NCI-H146 treated with DMSO at 0.1 percent for 48 hours (cell line): ENCODE measurements at regions not wholly inside any gene's neighbourhood (a gene's known extent, or its start where the extent isn't known, plus 50 kb on each side); places are given as distances from the start of the nearest gene placed in this dataset.
"Not testable (repeated sequence)": the region's sequence is repeated elsewhere in the genome, so short reads cannot be mapped to it uniquely, and the experiment has no call there.

Experiments
- DNase-seq: peaks from one replicate; lab custom pipeline; 2025; ENCODE audit not compliant: unreplicated experiment; lab: John Stamatoyannopoulos, UW

DNA sequence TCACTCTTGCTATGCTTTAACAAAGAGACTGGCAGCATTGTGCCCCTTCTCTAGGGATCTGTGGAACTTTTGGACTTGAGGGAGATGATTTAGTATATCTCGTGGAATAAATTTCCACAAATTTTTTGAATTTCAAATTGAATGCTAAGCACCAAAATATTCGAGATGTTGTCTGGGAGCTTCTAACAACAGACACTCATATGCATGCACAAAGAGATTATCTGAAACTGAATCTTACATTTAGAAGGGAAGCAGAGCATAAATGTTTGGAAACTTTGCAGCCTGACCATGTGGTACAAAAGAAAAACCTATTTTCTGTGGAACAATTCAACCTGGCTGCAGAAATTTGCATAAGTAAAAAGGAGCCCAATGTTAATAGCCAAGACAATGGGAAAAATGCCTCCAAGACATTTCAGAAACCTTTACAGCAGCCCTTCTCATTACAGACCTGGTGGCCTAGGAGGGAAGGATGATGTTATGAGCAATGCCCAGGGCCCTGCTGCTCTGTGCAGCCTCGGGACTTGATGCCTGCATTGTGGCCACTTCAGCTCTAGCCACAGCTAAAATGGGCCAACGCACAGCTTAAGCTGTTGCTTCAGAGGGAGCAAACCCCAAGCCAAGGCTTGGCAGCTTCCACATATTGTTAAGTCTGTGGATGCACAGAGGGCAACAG, 285.8 kb upstream of the FAM174A start:
- no peak for DNase-seq

DNA sequence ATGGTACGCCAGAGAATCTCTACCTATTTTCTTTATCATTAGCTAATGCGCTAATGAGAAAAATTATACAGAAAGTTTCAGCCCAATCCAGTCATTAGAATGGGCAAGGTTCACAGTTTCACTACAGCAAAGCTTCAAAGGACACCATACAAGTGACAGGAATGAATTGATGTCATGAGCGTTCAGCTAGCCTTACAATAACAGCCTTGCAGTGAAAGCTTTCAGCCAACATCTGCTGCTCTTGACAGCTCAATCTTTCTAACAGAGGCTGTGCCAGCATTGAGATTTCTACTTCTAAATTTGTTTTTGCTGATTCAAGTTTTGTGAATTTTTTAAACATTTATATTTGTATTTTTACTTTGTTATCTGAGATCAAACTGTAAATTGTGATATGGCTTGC, 302.4 kb upstream of the FAM174A start:
- peak; percentile 6 for DNase-seq

DNA sequence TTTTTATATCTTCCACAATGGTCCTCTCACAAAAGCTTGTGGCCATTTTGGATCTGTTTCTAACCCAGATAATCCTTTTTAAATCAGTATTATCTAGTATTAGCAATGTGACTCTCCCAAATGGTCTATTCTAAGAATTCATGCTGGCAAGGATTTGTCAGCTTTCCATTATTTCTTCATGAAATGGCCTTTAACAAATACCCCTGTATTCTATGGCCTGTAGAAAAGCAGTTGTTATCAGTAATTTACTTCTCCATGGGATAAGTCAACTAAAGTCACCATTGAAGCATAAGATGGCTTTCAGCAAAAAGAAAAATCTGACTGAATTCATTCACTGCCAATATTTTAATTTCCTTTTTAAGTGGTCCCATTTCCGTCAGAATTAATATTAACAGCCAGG, 346.4 kb upstream of the FAM174A start:
- DNase-seq: peak; percentile 37

DNA sequence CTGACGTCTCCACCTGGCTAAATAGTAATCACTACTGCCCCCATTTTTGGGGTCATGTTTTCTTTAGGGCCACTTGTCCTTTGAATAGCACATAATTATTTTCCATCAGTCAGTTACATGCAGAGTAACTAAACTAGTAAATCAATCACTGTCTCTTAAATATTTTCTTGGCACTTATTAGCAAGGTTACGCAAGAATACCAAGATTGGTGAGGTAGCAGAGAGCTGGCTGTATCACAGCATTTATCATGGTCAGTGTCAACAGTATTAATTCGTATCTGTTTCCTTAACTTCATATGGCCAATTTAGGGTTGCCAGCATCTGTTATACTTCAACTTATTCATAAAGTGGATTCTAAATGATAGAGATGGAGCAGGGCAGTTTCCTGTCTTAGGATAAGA, 346.8 kb upstream of the FAM174A start:
- no peak for DNase-seq

GRCh38 chr5:100186181-100186580, 349.0 kb upstream of the FAM174A start:
- DNase-seq: peak; percentile 2

DNA sequence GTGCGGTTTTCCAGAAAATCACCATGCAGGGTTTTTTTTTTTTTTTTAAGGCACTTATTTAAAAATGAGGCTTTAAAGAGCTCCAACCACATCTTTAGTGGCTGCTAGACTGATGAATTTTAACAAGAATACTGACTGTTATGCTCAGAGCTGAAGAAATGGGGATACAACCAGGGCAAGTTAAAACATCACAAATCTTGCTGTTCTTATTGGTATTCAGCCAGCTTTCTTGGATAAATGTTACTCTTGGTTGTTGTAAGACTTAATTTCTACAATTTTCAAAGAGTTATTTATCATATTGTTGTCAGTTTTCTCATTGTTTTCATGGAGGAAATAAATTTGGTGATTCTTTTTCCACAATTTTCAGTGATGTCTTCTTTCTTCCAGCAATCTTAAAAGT, 352.8 kb upstream of the FAM174A start:
- DNase-seq: no peak

DNA sequence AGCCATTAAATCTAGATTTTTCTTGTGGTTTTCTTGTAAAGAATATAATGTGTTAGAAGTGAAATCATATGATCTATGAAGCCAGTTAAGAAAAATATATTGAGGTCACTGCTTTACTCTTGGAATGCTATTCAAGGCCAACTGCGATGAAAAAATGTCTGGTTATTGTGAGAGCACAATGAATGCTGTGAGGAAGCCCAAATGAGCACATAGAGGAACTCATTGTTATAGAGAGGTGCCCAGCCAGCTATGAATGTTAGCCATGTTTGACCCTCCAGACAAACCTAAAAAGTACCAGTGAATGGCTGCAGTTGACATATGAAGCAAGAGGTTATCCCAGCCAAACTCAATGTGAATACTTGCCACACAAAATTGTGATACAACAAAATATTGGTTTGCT, 359.8 kb upstream of the FAM174A start:
- no peak for DNase-seq

DNA sequence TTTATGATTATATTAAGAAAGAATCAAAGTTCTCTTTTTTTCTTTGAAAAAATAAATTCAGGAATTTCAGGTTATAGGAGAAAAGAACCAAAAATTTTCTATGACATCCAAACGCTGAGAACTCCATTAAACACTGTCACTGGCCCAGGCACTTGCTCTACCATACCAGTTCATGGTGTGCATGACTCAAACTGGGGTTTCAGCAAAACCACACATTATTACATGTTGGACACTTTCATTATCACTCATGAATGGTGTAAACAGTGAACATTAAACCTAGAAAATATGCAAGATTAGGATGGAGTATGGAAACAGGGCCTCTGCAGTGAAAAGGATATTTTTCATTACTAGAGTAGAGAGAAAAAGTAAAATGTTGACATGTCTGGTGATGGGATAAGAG, 369.9 kb upstream of the FAM174A start:
- DNase-seq: no peak

- no peak for DNase-seq
Measured at GRCh38 chr5:100161868-100162267, 373.3 kb upstream of the FAM174A start.

DNA sequence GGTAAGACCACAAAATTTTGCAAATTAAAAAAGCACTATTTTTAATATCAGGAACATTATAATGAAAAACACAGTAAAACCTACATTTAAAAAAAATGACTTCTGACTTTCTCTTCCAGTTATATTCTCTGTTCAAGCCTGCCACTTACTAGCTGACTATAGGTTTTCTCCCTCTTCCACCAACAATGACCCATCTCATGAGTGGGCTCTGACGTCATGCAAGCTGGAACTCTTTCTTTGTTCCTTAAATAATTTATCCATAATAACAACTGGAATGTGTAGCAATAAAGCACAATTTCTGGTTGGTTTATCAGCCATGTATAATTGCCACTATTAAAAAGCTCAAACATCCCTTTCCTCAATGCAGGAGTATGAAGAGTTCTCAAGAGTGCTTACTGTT, 378.1 kb upstream of the FAM174A start:
- no peak for DNase-seq

GRCh38 chr5:100148239-100148638, 386.9 kb upstream of the FAM174A start:
- no peak for DNase-seq

DNA sequence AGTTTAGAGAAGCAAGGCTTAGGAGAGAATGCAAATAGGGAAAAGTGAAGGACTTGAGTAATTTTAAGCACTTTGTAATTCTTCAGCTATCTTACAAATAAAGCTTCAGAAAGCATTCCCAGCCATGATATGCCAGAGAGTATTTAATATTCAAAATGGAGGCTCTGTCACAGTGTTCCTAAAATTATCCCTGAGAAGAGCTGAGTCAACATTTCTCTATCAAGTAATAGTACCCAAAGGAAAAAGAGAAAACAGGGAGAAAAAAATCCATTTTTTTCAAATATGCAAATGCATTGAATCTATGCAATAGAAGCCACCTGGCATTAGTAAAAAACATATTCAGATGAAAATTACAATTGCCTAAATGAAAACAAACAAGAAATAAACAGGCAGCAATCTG, 392.6 kb upstream of the FAM174A start:
- DNase-seq: no peak

GRCh38 chr5:100131161-100131560, 404.0 kb upstream of the FAM174A start:
- no peak for DNase-seq

DNA sequence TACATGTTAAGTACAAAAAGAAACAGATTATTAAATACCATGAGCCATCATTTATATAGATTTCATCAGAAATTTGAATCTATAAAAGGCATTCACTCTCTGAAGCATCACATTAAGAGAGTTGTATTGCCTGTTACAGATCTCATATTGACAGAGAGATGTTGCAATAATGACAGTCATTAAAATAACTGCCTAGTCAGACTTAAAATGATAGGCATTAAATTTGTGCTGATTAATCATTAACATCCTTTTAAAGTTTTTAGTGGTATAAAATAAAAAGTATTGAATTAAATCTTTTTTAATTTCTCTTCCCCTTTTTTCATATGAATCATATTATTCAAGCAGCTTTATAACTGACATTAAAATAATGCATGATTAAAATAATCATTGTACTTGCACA, 404.9 kb upstream of the FAM174A start:
- no peak for DNase-seq

GRCh38 chr5:100119903-100120302, 415.3 kb upstream of the FAM174A start:
- no peak for DNase-seq

GRCh38 chr5:100110497-100110896, 424.7 kb upstream of the FAM174A start:
- no peak for DNase-seq

DNA sequence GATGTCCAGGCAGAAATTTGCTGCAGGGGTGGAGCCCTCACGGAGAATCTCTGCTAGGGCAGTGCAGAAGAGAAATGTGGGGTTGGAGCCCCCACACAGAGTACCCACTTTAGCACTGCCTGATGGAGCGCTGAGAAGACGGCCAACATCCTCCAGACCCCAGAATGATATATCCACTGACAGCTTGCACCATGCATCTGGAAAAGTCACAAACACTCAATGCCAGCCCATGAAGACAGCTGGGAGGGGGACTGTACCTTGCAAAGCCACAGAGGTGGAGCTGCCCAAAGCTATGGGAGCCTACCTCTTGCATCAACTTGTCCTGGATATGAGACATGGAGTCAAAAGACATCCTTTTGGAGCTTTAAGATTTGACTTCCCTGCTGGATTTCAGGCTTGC, 426.3 kb upstream of the FAM174A start:
- no peak for DNase-seq

- DNase-seq: not testable (repeated sequence)
Measured at GRCh38 chr5:100103592-100104119, 431.5 kb upstream of the FAM174A start.

- not testable (repeated sequence) for DNase-seq
Measured at GRCh38 chr5:100101466-100101865, 433.7 kb upstream of the FAM174A start.

- DNase-seq: not testable (repeated sequence)
Measured at GRCh38 chr5:100096328-100096727, 438.8 kb upstream of the FAM174A start.

GRCh38 chr5:100080703-100081102, 454.5 kb upstream of the FAM174A start:
- DNase-seq: not testable (repeated sequence)

DNA sequence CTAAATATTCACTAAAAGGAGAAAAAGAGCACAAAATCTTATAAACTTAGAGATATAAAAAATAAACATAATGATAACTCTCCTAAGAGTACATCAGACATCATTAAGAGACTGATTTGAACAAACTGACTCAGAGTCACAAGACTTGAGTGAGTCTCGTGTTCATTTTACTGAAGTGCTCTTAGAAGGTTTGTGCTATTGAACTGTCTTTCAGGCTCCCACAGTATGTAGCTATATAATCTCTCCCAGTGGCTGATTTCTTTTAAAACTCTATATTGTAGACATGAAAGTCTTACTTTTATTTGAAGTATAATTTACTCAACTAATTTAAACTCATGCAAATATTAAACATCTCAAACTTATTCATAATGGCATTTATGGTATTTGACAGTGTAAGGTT, 456.0 kb upstream of the FAM174A start:
- DNase-seq: not testable (repeated sequence)

DNA sequence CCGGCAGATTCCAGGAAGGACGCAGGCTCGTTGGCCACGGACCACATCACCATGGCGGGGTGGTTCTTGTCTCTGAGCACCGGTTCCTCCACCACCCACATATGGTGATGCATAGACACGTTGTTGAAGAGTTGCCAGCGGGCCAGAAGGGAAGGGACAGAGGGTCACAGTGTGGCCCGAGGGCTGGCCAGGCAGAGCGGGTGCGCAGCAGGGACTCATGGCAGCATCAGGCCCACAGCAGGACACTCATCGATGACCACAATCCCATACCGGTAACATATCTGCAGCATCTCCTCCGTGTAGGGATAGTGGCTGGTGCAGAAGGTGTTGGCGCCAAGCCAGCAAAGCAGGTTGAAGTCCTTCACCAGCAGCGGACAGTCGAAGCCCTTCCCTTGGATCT, 469.2 kb upstream of the FAM174A start:
- not testable (repeated sequence) for DNase-seq
